ENCODE measurements at regions not wholly inside any gene's neighbourhood (a gene's known extent, or its start where the extent isn't known, plus 50 kb on each side); places are given as distances from the start of the nearest gene placed in this dataset.

DNA sequence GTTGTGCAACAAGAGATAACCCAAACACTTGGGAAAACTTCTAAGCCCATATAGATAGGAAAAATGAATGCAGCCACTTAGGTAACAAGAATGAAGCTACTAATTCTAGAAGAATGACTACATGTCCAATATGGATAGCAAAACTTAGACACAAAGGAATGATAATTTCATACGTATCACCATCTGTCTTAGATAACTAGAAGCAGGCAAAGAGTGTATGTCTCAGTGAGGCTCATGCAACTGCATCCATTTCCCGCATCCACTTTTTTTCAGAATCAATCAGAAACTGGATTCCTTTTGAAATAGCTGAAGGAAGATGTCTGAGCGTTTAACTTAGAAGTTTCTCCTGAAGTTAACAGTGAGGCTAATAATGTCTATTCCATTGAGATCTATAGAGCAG, 408.7 kb upstream of the PITX2 start:
- no peak overlapping the region for H3K4me3 ChIP-seq (replicated peaks; ENCODE audit: low read depth, low read length)
- TF ChIP-seq, protein P1, sequence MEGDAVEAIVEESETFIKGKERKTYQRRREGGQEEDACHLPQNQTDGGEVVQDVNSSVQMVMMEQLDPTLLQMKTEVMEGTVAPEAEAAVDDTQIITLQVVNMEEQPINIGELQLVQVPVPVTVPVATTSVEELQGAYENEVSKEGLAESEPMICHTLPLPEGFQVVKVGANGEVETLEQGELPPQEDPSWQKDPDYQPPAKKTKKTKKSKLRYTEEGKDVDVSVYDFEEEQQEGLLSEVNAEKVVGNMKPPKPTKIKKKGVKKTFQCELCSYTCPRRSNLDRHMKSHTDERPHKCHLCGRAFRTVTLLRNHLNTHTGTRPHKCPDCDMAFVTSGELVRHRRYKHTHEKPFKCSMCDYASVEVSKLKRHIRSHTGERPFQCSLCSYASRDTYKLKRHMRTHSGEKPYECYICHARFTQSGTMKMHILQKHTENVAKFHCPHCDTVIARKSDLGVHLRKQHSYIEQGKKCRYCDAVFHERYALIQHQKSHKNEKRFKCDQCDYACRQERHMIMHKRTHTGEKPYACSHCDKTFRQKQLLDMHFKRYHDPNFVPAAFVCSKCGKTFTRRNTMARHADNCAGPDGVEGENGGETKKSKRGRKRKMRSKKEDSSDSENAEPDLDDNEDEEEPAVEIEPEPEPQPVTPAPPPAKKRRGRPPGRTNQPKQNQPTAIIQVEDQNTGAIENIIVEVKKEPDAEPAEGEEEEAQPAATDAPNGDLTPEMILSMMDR (IDR thresholded peaks at IDR 0.05; ENCODE audit: low read depth, low read length, missing control alignments), result no peak
- no peak for DNase-seq (ENCODE audit: extremely low read depth, low read depth)

DNA sequence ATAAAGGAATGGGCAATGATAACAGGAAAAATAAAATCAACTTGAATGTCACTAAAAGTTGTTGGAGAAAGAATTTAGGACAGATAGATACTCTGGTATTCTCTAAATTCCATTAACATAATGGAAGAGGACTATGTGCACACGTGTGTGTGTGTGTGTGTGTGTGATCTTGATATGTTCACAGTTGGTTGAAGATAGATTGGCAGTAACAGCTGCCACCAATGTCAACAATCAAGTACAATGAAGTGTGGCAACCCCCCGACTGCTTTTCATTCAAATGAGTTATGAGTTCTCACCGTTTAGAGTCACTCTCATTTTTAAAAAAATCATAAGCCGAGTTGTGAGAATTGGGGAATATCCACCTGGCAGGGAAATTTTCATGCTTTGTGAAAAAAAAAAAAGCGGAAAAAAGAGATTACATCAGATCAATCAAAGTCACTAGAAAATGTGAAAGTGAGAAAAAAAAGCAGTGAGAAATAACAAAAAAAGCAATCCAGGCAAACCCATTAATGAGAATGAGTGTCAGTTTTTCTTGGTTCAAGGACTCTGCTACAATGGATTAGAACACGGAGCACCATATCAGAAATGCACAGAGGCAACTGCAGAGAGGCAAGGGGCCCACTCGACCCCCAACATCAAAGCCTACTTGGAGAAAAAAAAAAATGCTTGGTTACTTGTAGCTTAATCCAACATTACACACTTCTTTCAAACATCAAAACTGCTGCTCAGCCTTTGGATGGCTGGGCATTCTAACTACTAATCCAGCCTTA, 414.9 kb upstream of the PITX2 start:
- DNase-seq (ENCODE audit: extremely low read depth, low read depth), result no peak
- TF ChIP-seq, protein P1 (IDR thresholded peaks at IDR 0.05; ENCODE audit: low read depth, low read length, missing control alignments), result no peak
- no peak overlapping the region for H3K4me3 ChIP-seq (replicated peaks; ENCODE audit: low read depth, low read length)

DNA sequence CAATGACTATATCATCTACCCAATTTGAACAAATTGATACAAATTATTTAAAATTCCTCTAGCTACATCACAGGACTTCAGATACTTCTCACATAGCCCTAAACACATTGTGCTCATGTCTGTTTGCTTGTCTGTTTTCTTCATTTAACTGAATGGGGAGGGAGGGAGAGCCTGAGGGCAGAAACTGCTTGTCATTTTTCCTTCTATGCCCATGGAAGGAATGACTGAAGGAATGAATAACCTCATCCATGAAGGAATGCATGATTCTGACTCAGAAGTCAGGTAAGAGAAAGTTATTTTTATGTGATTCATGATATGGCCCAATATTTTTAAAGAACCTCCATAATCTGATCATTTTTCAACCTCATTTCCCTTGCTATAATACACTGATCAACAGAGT, 418.0 kb upstream of the PITX2 start:
- DNase-seq (ENCODE audit: extremely low read depth, low read depth), result no peak
- TF ChIP-seq, protein P1 (IDR thresholded peaks at IDR 0.05; ENCODE audit: low read depth, low read length, missing control alignments), result no peak
- H3K4me3 ChIP-seq (replicated peaks; ENCODE audit: low read depth, low read length), result no peak overlapping the region

DNA sequence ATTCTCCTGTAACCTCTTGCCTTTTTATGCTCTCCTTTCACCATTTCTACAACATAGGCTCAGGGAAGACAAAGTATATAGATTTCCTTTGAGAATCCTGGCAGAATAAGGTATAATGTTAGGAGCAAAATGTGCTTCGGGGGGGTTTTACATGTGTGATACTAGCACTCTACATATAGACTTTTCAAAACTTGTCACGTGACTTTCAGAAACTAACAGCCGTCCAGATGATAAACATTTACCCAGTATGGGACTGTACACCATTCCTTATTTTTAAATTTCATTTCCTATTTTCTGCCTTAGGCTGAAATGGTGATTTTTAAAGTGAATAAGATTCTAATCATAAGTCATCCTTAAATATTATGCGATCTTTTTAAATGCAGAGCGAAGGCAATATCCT, 420.4 kb upstream of the PITX2 start:
- DNase-seq (ENCODE audit: extremely low read depth, low read depth), result no peak
- TF ChIP-seq, protein P1 (IDR thresholded peaks at IDR 0.05; ENCODE audit: low read depth, low read length, missing control alignments), result no peak

DNA sequence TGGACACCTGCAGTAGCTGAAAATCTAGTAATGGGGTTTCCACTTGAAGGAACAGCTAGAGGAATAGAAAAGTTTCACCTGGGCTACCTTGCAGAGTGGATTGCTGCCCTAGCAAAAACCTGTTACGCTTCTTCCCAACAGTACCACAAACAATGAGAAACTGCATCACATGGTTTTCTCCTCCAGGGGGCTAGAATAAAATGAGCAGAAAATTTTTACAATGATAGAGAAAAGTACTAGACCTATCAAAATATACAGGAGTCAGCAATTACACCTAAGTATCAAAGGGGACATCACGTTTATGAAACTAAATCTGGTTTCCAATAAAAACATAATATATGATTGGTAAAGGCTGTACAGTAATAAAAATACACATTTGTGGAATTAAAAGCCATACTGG, 423.1 kb upstream of the PITX2 start:
- no peak for DNase-seq (ENCODE audit: extremely low read depth, low read depth)
- TF ChIP-seq, protein P1 (IDR thresholded peaks at IDR 0.05; ENCODE audit: low read depth, low read length, missing control alignments), result no peak
- no peak overlapping the region for H3K4me3 ChIP-seq (replicated peaks; ENCODE audit: low read depth, low read length)

More for the DNA sequence above, 420.4 kb upstream of the PITX2 start:
- H3K4me3 ChIP-seq (replicated peaks; ENCODE audit: low read depth, low read length), result no peak overlapping the region

DNA sequence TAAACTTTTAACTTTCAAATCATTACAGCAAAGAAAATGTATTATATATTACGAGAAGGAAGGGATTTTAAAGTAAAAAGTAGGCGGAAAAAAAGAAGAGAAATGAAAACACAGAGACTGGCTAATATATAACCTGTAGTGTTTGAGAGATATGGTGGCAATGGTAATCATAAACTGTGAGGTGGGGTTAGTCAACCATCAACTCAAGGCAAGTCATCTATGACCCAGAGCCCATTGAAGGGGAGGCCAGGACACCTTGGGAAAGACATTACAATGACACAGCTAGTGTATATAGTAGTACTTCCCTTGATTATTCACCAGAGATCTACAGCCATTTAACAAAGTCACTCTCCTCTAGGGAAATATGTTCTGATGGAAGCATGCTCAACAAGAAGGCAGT, 423.9 kb upstream of the PITX2 start:
- TF ChIP-seq, protein P1 (IDR thresholded peaks at IDR 0.05; ENCODE audit: low read depth, low read length, missing control alignments), result no peak
- no peak for DNase-seq (ENCODE audit: extremely low read depth, low read depth)
- H3K4me3 ChIP-seq (replicated peaks; ENCODE audit: low read depth, low read length), result no peak overlapping the region

DNA sequence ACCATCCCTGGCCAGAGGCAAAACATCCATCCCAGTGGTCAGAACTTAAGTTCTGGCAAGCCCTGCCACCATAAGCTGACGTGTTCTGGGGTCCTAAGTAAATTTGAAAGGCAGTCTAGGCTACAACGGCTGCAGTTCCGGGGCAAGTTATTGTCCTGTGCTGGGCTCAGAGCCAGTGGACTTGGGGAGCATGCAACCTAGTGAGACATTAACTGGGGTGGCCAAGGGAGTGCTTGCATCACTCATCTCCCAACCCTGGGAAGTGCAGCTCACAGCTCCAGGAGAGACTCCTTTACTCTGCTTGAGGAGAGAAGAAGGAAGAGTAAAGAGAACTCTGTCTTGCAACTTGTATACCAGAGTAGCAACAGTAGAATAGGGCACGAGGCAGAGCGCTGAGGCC, 425.4 kb upstream of the PITX2 start:
- H3K4me3 ChIP-seq (replicated peaks; ENCODE audit: low read depth, low read length), result no peak overlapping the region
- DNase-seq (ENCODE audit: extremely low read depth, low read depth), result no peak
- TF ChIP-seq, protein P1 (IDR thresholded peaks at IDR 0.05; ENCODE audit: low read depth, low read length, missing control alignments), result no peak

All from HFF-Myc (cell line).